CD8-positive, alpha-beta memory T cell (primary cell): ENCODE measurements at regions not wholly inside any gene's neighbourhood (a gene's known extent, or its start where the extent isn't known, plus 50 kb on each side); places are given as distances from the start of the nearest gene placed in this dataset.

ENCODE experiments used
- CTCF ChIA-PET: fragments of 350-600 bp; sonication (Branson Sonifier 250); formaldehyde crosslinking; loops from one replicate; lab custom pipeline; 2021; ENCODE audit warnings: antibody characterized with exemption; lab: Charles Lee
- POLR2A ChIA-PET: fragments of 350-600 bp; sonication (Branson Sonifier 250); formaldehyde crosslinking; loops from one replicate; lab custom pipeline; 2021; ENCODE audit warnings: antibody characterized with exemption; lab: Charles Lee
- DNase-seq, 5 donors: peaks; one replicate each; pipeline versions ENCODE4 v3.0.0 to v3.0.0-alpha.2; 2020 to 2022; ENCODE audit warnings: mixed read lengths in 1 of 5
- H3K27ac ChIP-seq: one replicate; pipeline ENCODE4 v1.7.0; 2013; ENCODE audit warnings: low read depth, mild to moderate bottlenecking, low read length, moderate library complexity
- H3K27me3 ChIP-seq: 2 replicates; pipeline ENCODE4 v1.7.0; 2013; ENCODE audit warnings: low read length, mild to moderate bottlenecking; ENCODE audit not compliant: insufficient read depth, poor library complexity, severe bottlenecking
- H3K36me3 ChIP-seq: 2 replicates; pipeline ENCODE4 v1.7.0; 2013; ENCODE audit warnings: mild to moderate bottlenecking, low read length, moderate library complexity; ENCODE audit not compliant: insufficient read depth
- H3K4me1 ChIP-seq: 2 replicates; pipeline ENCODE4 v1.7.0; 2013; ENCODE audit warnings: mild to moderate bottlenecking, low read length, moderate library complexity; ENCODE audit not compliant: insufficient read depth
- H3K4me3 ChIP-seq: 2 replicates; pipeline ENCODE4 v1.7.0; 2013; ENCODE audit warnings: mild to moderate bottlenecking, low read length
- H3K9me3 ChIP-seq: 2 replicates; pipeline ENCODE4 v1.7.0; 2013; ENCODE audit warnings: mild to moderate bottlenecking, low read length
- H3K27ac Mint-ChIP-seq, 8 donors: one replicate each; pipeline ENCODE4 v1.8.0; 2020 to 2021; ENCODE audit warnings: mixed read lengths in 8 of 8, mild to moderate bottlenecking in 6 of 8, inconsistent platforms in 3 of 8, moderate library complexity in 3 of 8
- H3K27me3 Mint-ChIP-seq, 2 donors: one replicate each; pipeline ENCODE4 v1.8.0; 2020 to 2021; ENCODE audit warnings: mixed read lengths in 2 of 2, mild to moderate bottlenecking in 1 of 2, moderate library complexity in 1 of 2
- H3K36me3 Mint-ChIP-seq, 3 donors: one replicate each; pipeline ENCODE4 v1.8.0; 2020 to 2021; ENCODE audit warnings: mixed read lengths in 3 of 3, inconsistent platforms in 1 of 3, mild to moderate bottlenecking in 1 of 3
- H3K4me1 Mint-ChIP-seq, 3 donors: one replicate each; pipeline ENCODE4 v1.8.0; 2020 to 2021; ENCODE audit warnings: mixed read lengths in 3 of 3, inconsistent platforms in 1 of 3, mild to moderate bottlenecking in 1 of 3
- H3K4me3 Mint-ChIP-seq, 7 donors: one replicate each; pipeline ENCODE4 v1.8.0; 2020 to 2021; ENCODE audit warnings: mixed read lengths in 7 of 7, mild to moderate bottlenecking in 6 of 7, moderate library complexity in 4 of 7, inconsistent platforms in 2 of 7
- H3K9me3 Mint-ChIP-seq, 5 donors: one replicate each; pipeline ENCODE4 v1.8.0; 2020 to 2022; ENCODE audit warnings: mixed read lengths in 5 of 5, mild to moderate bottlenecking in 3 of 5, moderate library complexity in 2 of 5, inconsistent platforms in 1 of 5

GRCh38 chr13:66195238-66195637, 1034.9 kb downstream of the PCDH9 start:
- Mint-ChIP-seq H3K27me3 (no peaks in the 10 kb centered on the region), H3K9me3 (peaks cover 2 to 27% (median 7%) of the 10 kb centered on the region in 5 donors), H3K27ac (no peak overlapping the region), H3K4me1 (no peaks in the 10 kb centered on the region), H3K36me3 (peaks cover 0 to 5% (median 0%) of the 10 kb centered on the region in 3 donors), H3K4me3 (no peak overlapping the region)
- no peaks in the 10 kb centered on the region for H3K9me3 ChIP-seq
- no peaks in the 10 kb centered on the region for H3K4me1 ChIP-seq
- POLR2A ChIA-PET: no interaction called here
- no peak overlapping the region for H3K27ac ChIP-seq
- CTCF ChIA-PET: no interaction called here
- DNase-seq: no peak
- no peak overlapping the region for H3K4me3 ChIP-seq
- no peaks in the 10 kb centered on the region for H3K27me3 ChIP-seq
- H3K36me3 ChIP-seq: no peaks in the 10 kb centered on the region

DNA sequence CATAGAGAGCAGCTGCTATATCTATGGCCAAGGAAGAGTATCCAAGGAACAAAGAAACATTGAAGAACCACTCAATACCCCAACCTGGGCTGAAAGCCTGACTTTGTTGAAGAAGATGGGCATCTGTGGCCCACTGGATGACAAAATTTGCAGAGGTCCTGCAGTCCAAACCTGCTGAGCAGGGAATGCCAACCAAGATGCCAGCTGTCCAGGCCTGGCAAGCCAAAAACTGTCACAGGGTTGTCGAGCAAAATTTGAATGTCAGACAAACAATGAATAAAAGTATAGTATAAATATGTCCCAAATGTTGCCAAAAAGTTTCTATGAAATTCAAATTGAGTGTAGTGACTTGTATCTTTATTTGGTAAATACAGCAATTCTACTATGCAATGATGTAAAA, 1040.2 kb downstream of the PCDH9 start:
- H3K27ac Mint-ChIP-seq: no peak overlapping the region

GRCh38 chr13:66180836-66181235, 1049.3 kb downstream of the PCDH9 start:
- H3K27ac ChIP-seq: no peak overlapping the region
- Mint-ChIP-seq H3K9me3 (peaks cover 0 to 22% (median 6%) of the 10 kb centered on the region in 5 donors), H3K4me1 (no peaks in the 10 kb centered on the region), H3K27me3 (no peaks in the 10 kb centered on the region), H3K36me3 (no peaks in the 10 kb centered on the region), H3K27ac (no peak overlapping the region), H3K4me3 (no peak overlapping the region)
- no peak overlapping the region for H3K4me3 ChIP-seq
- H3K4me1 ChIP-seq: no peaks in the 10 kb centered on the region
- DNase-seq: no peak
- ChIA-PET CTCF (no interaction called here), POLR2A (no interaction called here)
- H3K36me3 ChIP-seq: no peaks in the 10 kb centered on the region
- H3K27me3 ChIP-seq: no peaks in the 10 kb centered on the region
- no peaks in the 10 kb centered on the region for H3K9me3 ChIP-seq

More for the DNA sequence above, 1040.2 kb downstream of the PCDH9 start:
- no peak overlapping the region for H3K4me3 Mint-ChIP-seq
- Histone ChIP-seq H3K27me3 (no peaks in the 10 kb centered on the region), H3K27ac (no peak overlapping the region), H3K36me3 (no peaks in the 10 kb centered on the region), H3K9me3 (no peaks in the 10 kb centered on the region), H3K4me1 (no peaks in the 10 kb centered on the region), H3K4me3 (no peak overlapping the region)
- peaks cover 0 to 4% (median 0%) of the 10 kb centered on the region in 3 donors for H3K36me3 Mint-ChIP-seq
- POLR2A ChIA-PET: no interaction called here
- H3K9me3 Mint-ChIP-seq: peaks cover 2 to 27% (median 5%) of the 10 kb centered on the region in 5 donors
- DNase-seq: no peak
- no peaks in the 10 kb centered on the region for H3K4me1 Mint-ChIP-seq
- no peaks in the 10 kb centered on the region for H3K27me3 Mint-ChIP-seq
- CTCF ChIA-PET: no interaction called here

DNA sequence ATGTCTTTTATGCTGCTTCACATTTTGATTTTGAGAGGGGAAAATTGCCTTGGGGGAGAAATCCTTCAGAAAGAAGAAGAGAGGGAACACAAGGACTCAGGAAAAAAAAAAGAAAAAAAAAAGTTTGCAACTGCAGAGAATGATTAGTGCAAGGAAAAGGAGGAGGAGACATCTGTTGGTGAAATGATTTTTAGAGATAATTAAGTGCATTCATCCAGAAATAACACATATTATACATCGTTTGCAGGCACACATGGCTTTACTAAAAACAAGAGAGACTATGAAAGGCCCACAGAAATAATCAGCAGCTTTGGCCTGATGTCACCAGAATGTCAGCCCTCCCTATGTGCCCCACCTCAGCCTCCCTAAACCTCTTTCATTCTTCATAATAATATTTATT, 1058.2 kb downstream of the PCDH9 start:
- no peak overlapping the region for H3K4me3 ChIP-seq
- Mint-ChIP-seq H3K36me3 (no peaks in the 10 kb centered on the region), H3K4me1 (no peaks in the 10 kb centered on the region), H3K4me3 (no peak overlapping the region), H3K27ac (peak overlapping the region in 1 of 8 donors; percentile 17), H3K27me3 (no peaks in the 10 kb centered on the region), H3K9me3 (peaks cover 0 to 27% (median 3%) of the 10 kb centered on the region in 5 donors)
- no peak for DNase-seq
- H3K27me3 ChIP-seq: no peaks in the 10 kb centered on the region
- H3K27ac ChIP-seq: no peak overlapping the region
- CTCF ChIA-PET: no interaction called here
- H3K4me1 ChIP-seq: no peaks in the 10 kb centered on the region
- POLR2A ChIA-PET: no interaction called here
- no peaks in the 10 kb centered on the region for H3K36me3 ChIP-seq
- H3K9me3 ChIP-seq: no peaks in the 10 kb centered on the region

GRCh38 chr13:66162470-66162869, 1067.7 kb downstream of the PCDH9 start:
- peaks cover 0 to 4% (median 0%) of the 10 kb centered on the region in 3 donors for H3K4me1 Mint-ChIP-seq
- H3K27me3 ChIP-seq: no peaks in the 10 kb centered on the region
- peaks cover 0 to 2% (median 0%) of the 10 kb centered on the region in 3 donors for H3K36me3 Mint-ChIP-seq
- ChIA-PET POLR2A (no interaction called here), CTCF (no interaction called here)
- H3K4me1 ChIP-seq: no peaks in the 10 kb centered on the region
- H3K27me3 Mint-ChIP-seq: no peaks in the 10 kb centered on the region
- peak overlapping the region in 1 of 8 donors; percentile 36 for H3K27ac Mint-ChIP-seq
- H3K9me3 ChIP-seq: no peaks in the 10 kb centered on the region
- no peak overlapping the region for H3K4me3 ChIP-seq
- H3K9me3 Mint-ChIP-seq: peaks cover 0 to 21% (median 5%) of the 10 kb centered on the region in 5 donors
- peak overlapping the region in 2 of 7 donors; percentile 32 to 49 for H3K4me3 Mint-ChIP-seq
- DNase-seq: peak in 1 of 5 donors; percentile 6
- H3K27ac ChIP-seq: no peak overlapping the region
- H3K36me3 ChIP-seq: no peaks in the 10 kb centered on the region

GRCh38 chr13:66159511-66159910, 1070.6 kb downstream of the PCDH9 start:
- H3K4me3 Mint-ChIP-seq: no peak overlapping the region
- H3K4me3 ChIP-seq: no peak overlapping the region
- no peak overlapping the region for H3K27ac Mint-ChIP-seq

GRCh38 chr13:66154976-66155375, 1075.2 kb downstream of the PCDH9 start:
- no peaks in the 10 kb centered on the region for H3K4me1 ChIP-seq
- no peak for DNase-seq
- no peak overlapping the region for H3K27ac ChIP-seq
- ChIA-PET CTCF (no interaction called here), POLR2A (no interaction called here)
- no peak overlapping the region for H3K27ac Mint-ChIP-seq
- peaks cover 0 to 5% (median 0%) of the 10 kb centered on the region in 3 donors for H3K4me1 Mint-ChIP-seq
- no peaks in the 10 kb centered on the region for H3K36me3 ChIP-seq
- H3K9me3 Mint-ChIP-seq: peaks cover 0 to 34% (median 7%) of the 10 kb centered on the region in 5 donors
- H3K4me3 Mint-ChIP-seq: peak overlapping the region in 2 of 7 donors; percentile 41 to 50
- no peaks in the 10 kb centered on the region for H3K9me3 ChIP-seq
- H3K36me3 Mint-ChIP-seq: peaks cover 0 to 3% (median 0%) of the 10 kb centered on the region in 3 donors
- no peak overlapping the region for H3K4me3 ChIP-seq
- no peaks in the 10 kb centered on the region for H3K27me3 Mint-ChIP-seq
- no peaks in the 10 kb centered on the region for H3K27me3 ChIP-seq

More at GRCh38 chr13:66159511-66159910, 1070.6 kb downstream of the PCDH9 start:
- DNase-seq: no peak
- CTCF ChIA-PET: no interaction called here
- no peak overlapping the region for H3K27ac ChIP-seq
- H3K36me3 ChIP-seq: no peaks in the 10 kb centered on the region
- no peaks in the 10 kb centered on the region for H3K4me1 ChIP-seq
- H3K27me3 ChIP-seq: no peaks in the 10 kb centered on the region
- POLR2A ChIA-PET: no interaction called here
- Mint-ChIP-seq H3K9me3 (peaks cover 0 to 22% (median 2%) of the 10 kb centered on the region in 5 donors), H3K4me1 (peaks cover 0 to 4% (median 0%) of the 10 kb centered on the region in 3 donors), H3K27me3 (no peaks in the 10 kb centered on the region), H3K36me3 (peaks cover 0 to 3% (median 0%) of the 10 kb centered on the region in 3 donors)
- no peaks in the 10 kb centered on the region for H3K9me3 ChIP-seq

- peaks cover 0 to 34% (median 7%) of the 10 kb centered on the region in 5 donors for H3K9me3 Mint-ChIP-seq
- CTCF ChIA-PET: no interaction called here
- no peak overlapping the region for H3K4me3 ChIP-seq
- peaks cover 0 to 5% (median 0%) of the 10 kb centered on the region in 3 donors for H3K4me1 Mint-ChIP-seq
- no peaks in the 10 kb centered on the region for H3K9me3 ChIP-seq
- no peak for DNase-seq
- H3K36me3 Mint-ChIP-seq: peaks cover 0 to 3% (median 0%) of the 10 kb centered on the region in 3 donors
- no peaks in the 10 kb centered on the region for H3K27me3 Mint-ChIP-seq
- no peak overlapping the region for H3K4me3 Mint-ChIP-seq
- H3K4me1 ChIP-seq: no peaks in the 10 kb centered on the region
- H3K27ac ChIP-seq: no peak overlapping the region
- no peaks in the 10 kb centered on the region for H3K36me3 ChIP-seq
- H3K27me3 ChIP-seq: no peaks in the 10 kb centered on the region
- H3K27ac Mint-ChIP-seq: no peak overlapping the region
- POLR2A ChIA-PET: no interaction called here
Observed at GRCh38 chr13:66154354-66154753, 1075.8 kb downstream of the PCDH9 start.
